GM23338 (cell line): ENCODE measurements at regions not wholly inside any gene's neighbourhood (a gene's known extent, or its start where the extent isn't known, plus 50 kb on each side); places are given as distances from the start of the nearest gene placed in this dataset.

Experiments
- ATAC-seq: fragments of 200-7000 bp; cut with Tn5 transposase; 3 replicates; pipeline ENCODE4 v1.9.1; 2020
- DNase-seq: peaks from one replicate; pipeline ENCODE4 v3.0.0-alpha.2; 2015; ENCODE audit warnings: low spot score
- H2AFZ ChIP-seq: fragments of 200-600 bp; sonication (generic); 2 replicates; pipeline ENCODE4 v1.8.0; 2016; ENCODE audit warnings: antibody characterized with exemption, mild to moderate bottlenecking, moderate library complexity
- H3F3A ChIP-seq: fragments of 200-600 bp; sonication (generic); replicated peaks from 2 replicates; pipeline ENCODE4 v1.8.0; 2017; ENCODE audit warnings: antibody characterized with exemption, mixed run types, low read depth
- H3K27ac ChIP-seq: fragments of 200-600 bp; sonication (generic); 2 replicates; pipeline ENCODE4 v1.6.1; 2016; ENCODE audit warnings: low read depth
- H3K27me3 ChIP-seq: fragments of 200-600 bp; sonication (generic); 2 replicates; pipeline ENCODE4 v1.8.0; 2016; ENCODE audit warnings: mild to moderate bottlenecking, mixed run types, moderate library complexity; ENCODE audit not compliant: insufficient read depth
- H3K36me3 ChIP-seq: fragments of 200-600 bp; sonication (generic); 2 replicates; pipeline ENCODE4 v1.8.0; 2016; ENCODE audit warnings: mild to moderate bottlenecking; ENCODE audit not compliant: insufficient read depth
- H3K4me1 ChIP-seq: fragments of 200-600 bp; sonication (generic); 2 replicates; pipeline ENCODE4 v1.8.0; 2016; ENCODE audit warnings: mild to moderate bottlenecking, moderate library complexity; ENCODE audit not compliant: insufficient read depth
- H3K4me2 ChIP-seq: fragments of 200-600 bp; sonication (generic); 2 replicates; pipeline ENCODE4 v1.7.1; 2017; ENCODE audit warnings: mixed run types
- H3K4me3 ChIP-seq: fragments of 200-600 bp; sonication (generic); 2 replicates; pipeline ENCODE4 v1.6.1; 2016; ENCODE audit warnings: mixed run types
- H3K79me2 ChIP-seq: fragments of 200-600 bp; sonication (generic); replicated peaks from 2 replicates; pipeline ENCODE4 v1.8.0; 2017; ENCODE audit warnings: mild to moderate bottlenecking; ENCODE audit not compliant: insufficient read depth
- H3K9me2 ChIP-seq: fragments of 200-600 bp; sonication (generic); 2 replicates; pipeline ENCODE4 v1.8.0; 2017; ENCODE audit not compliant: insufficient read depth
- H4K20me1 ChIP-seq: fragments of 200-600 bp; sonication (generic); replicated peaks from 2 replicates; pipeline ENCODE4 v1.8.0; 2017; ENCODE audit warnings: mild to moderate bottlenecking; ENCODE audit not compliant: insufficient read depth
- H3K27ac Mint-ChIP-seq: 2 replicates; pipeline ENCODE4 v1.8.0; 2020; ENCODE audit warnings: inconsistent platforms, mild to moderate bottlenecking, moderate library complexity, mixed read lengths
- H3K27me3 Mint-ChIP-seq: 3 replicates; pipeline ENCODE4 v1.8.0; 2022; ENCODE audit warnings: low read depth, mild to moderate bottlenecking, moderate library complexity, mixed read lengths, inconsistent platforms; ENCODE audit not compliant: insufficient read depth, poor library complexity
- H3K36me3 Mint-ChIP-seq: 3 replicates; pipeline ENCODE4 v1.8.0; 2021; ENCODE audit warnings: low read depth, mild to moderate bottlenecking, inconsistent platforms, moderate library complexity, mixed read lengths
- H3K4me1 Mint-ChIP-seq: 3 replicates; pipeline ENCODE4 v1.8.0; 2020; ENCODE audit warnings: mild to moderate bottlenecking, inconsistent platforms, mixed read lengths
- H3K4me3 Mint-ChIP-seq: 3 replicates; pipeline ENCODE4 v1.8.0; 2021; ENCODE audit warnings: moderate library complexity, mild to moderate bottlenecking, inconsistent platforms, mixed read lengths
- H3K9me3 Mint-ChIP-seq: 3 replicates; pipeline ENCODE4 v1.8.0; 2020; ENCODE audit warnings: moderate library complexity, mild to moderate bottlenecking, inconsistent platforms, mixed read lengths
- CREB1 ChIP-seq: fragments of 250-450 bp; sonication (Bioruptor Pico); IDR thresholded peaks from 2 replicates; pipeline ENCODE4 v1.5.0; 2020; ENCODE audit warnings: low read depth, mild to moderate bottlenecking, moderate library complexity
- EZH2 ChIP-seq: fragments of 200-600 bp; sonication (generic); IDR thresholded peaks from one replicate; pipeline ENCODE4 v1.8.0; 2017; ENCODE audit warnings: antibody characterized with exemption, mild to moderate bottlenecking, low read depth; ENCODE audit not compliant: unreplicated experiment
- POLR2AphosphoS5 ChIP-seq: IDR thresholded peaks from 2 replicates; pipeline ENCODE4 v1.6.1; 2016; ENCODE audit warnings: antibody characterized with exemption, low read depth
- REST ChIP-seq: IDR thresholded peaks from one replicate; pipeline ENCODE4 v1.6.1; 2018; ENCODE audit warnings: antibody characterized with exemption; ENCODE audit not compliant: unreplicated experiment
- ZNF331 ChIP-seq: fragments of 250-450 bp; sonication (Bioruptor Pico); IDR thresholded peaks from 2 replicates; pipeline ENCODE4 v1.5.0; 2020; ENCODE audit warnings: low read depth, mild to moderate bottlenecking, moderate library complexity
- ZNF462 ChIP-seq: fragments of 250-450 bp; sonication (Bioruptor Pico); IDR thresholded peaks from 2 replicates; pipeline ENCODE4 v1.5.0; 2020; ENCODE audit warnings: mild to moderate bottlenecking, moderate library complexity

GRCh38 chr15:57832183-57832582, 125.7 kb downstream of the POLR2M start:
- TF ChIP-seq POLR2AphosphoS5 (no peak), CREB1 (no peak), ZNF331 (no peak), REST (no peak)
- Histone ChIP-seq H3F3A (no peaks in the 10 kb centered on the region), H3K4me1 (no peaks in the 10 kb centered on the region), H3K27me3 (no peaks in the 10 kb centered on the region), H3K79me2 (no peaks in the 10 kb centered on the region), H3K36me3 (0 out of 2 replicates have a peak, but pooled peaks cover 5% of the 10 kb centered on the region), H3K4me3 (no peak overlapping the region), H4K20me1 (no peaks in the 10 kb centered on the region), H3K9me2 (peaks cover 11% of the 10 kb centered on the region; the same call in 1 of the 2 replicates), H2AFZ (no peak overlapping the region), H3K4me2 (no peak overlapping the region), H3K27ac (no peak overlapping the region)
- Mint-ChIP-seq H3K4me3 (no peak overlapping the region), H3K27me3 (peaks cover 1% of the 10 kb centered on the region), H3K27ac (no peak overlapping the region), H3K9me3 (peaks cover 10% of the 10 kb centered on the region; the same call in 2 of the 3 replicates), H3K4me1 (no peaks in the 10 kb centered on the region), H3K36me3 (no peaks in the 10 kb centered on the region; the same call in 2 of the 3 replicates)
- ATAC-seq (no peak), DNase-seq (no peak)

GRCh38 chr15:57835119-57835518, 128.6 kb downstream of the POLR2M start:
- H3K4me1 ChIP-seq: no peaks in the 10 kb centered on the region
- no peaks in the 10 kb centered on the region for H3K27me3 ChIP-seq
- no peak overlapping the region for H3K4me3 ChIP-seq
- H3F3A ChIP-seq: no peaks in the 10 kb centered on the region
- no peak overlapping the region for H3K27ac Mint-ChIP-seq
- H3K36me3 Mint-ChIP-seq: no peaks in the 10 kb centered on the region; the same call in 2 of the 3 replicates
- no peak overlapping the region for H2AFZ ChIP-seq
- H3K4me3 Mint-ChIP-seq: no peak overlapping the region
- no peaks in the 10 kb centered on the region for H4K20me1 ChIP-seq
- H3K9me3 Mint-ChIP-seq: peaks cover 10% of the 10 kb centered on the region; the same call in 2 of the 3 replicates
- no peaks in the 10 kb centered on the region for H3K4me1 Mint-ChIP-seq
- no peak overlapping the region for H3K27ac ChIP-seq
- 0 out of 2 replicates have a peak, but pooled peaks cover 5% of the 10 kb centered on the region for H3K36me3 ChIP-seq
- ATAC-seq (no peak), DNase-seq (no peak)
- H3K79me2 ChIP-seq: no peaks in the 10 kb centered on the region
- TF ChIP-seq CREB1: no peak
- no peak for TF ChIP-seq EZH2
- TF ChIP-seq ZNF462 (CRISPR knock-in tag): no peak
- H3K9me2 ChIP-seq: peaks cover 11% of the 10 kb centered on the region; the same call in 1 of the 2 replicates
- H3K4me2 ChIP-seq: no peak overlapping the region
- H3K27me3 Mint-ChIP-seq: peaks cover 1% of the 10 kb centered on the region
